GM21381 (cell line): ENCODE measurements at regions not wholly inside any gene's neighbourhood (a gene's known extent, or its start where the extent isn't known, plus 50 kb on each side); places are given as distances from the start of the nearest gene placed in this dataset.
"Not testable (repeated sequence)": the region's sequence is repeated elsewhere in the genome, so short reads cannot be mapped to it uniquely, and the experiment has no call there.

Experiments
- ATAC-seq: cut with Tn5 transposase; IDR thresholded peaks from one replicate; pipeline ENCODE4 v1.9.1; 2021; ENCODE audit warnings: mild to moderate bottlenecking, moderate library complexity; ENCODE audit not compliant: unreplicated experiment

DNA sequence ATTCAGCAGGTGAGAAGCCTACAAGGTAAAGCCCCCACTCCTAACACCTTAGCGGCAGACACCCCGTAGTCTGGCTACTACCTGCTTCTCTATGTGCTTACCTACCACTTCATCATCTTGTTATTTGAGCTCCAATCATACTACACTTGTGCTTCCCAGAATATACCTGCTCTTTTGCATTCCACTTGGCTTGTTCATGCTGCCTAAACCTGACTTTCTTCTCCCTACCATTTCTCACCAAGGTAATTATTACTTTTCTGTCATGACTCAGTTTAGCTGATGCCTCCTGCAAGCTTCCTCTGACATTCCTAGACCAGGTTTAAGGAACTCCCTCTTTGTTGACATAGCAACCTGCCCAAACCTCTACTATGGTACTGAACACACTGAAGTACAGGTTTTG, 495.6 kb upstream of the C1orf87 start:
- ATAC-seq, result no peak

GRCh38 chr1:60567256-60567655, 493.7 kb upstream of the C1orf87 start:
- ATAC-seq, result no peak

DNA sequence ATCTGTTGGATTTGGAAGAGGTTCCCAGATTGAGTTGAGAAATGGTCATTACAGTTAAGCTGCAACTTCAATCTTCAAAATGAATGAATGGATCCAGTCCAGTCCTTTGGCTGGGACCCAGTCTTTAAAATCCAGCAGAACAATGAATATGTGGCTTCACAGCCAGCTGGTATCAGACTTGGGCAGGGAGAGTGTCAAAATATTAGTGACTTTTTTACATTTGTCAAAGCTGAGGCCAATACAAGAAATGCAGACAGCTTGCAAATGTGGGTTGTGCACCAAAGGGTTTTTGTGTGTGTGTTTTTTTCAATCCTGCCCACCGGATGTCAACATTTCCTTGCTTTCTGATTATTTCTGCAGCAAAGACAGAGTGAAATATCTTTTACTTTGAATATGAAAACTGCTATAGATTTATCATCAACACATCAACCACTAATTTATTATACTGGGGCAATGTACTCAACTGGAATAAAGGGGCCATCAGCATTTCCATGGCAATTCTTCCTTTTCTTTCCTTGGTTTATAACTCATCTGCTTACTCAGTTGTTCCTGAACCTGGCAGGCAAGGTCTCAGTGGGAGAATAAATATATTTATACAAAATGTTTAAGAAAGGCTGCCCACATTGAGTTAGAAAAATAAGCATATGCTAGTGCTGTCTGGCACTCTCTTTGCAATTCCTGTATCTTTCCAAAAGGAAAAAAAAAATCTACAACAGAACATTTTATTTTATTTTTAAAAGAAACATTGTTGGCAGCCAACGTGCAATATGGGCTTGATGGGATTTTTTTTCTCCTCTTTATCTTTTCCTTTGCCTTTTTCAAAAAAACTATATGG, 491.6 kb upstream of the C1orf87 start:
- no peak for ATAC-seq

- no peak for ATAC-seq
Measured at GRCh38 chr1:60563777-60564535, 490.4 kb upstream of the C1orf87 start.

DNA sequence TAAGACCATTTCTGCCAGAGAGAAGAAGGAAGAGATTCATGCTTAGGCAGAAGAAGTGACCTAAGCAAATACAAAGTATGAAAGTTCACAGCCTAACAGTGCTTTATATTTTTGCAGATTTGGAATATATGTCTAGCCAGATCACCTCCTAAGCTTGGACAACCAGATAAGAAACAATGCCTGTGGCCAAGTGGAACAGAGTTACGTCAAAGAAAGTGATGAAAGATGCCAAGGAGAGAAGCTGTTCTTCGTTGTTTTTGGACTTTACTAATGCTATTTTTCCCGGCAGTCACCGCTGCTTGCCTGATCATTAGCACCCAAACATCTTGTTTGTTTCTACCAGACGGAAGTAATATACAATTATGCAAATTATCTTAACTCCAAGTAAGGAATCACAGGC, 489.2 kb upstream of the C1orf87 start:
- no peak for ATAC-seq

GRCh38 chr1:60560701-60561100, 487.1 kb upstream of the C1orf87 start:
- ATAC-seq, result no peak

DNA sequence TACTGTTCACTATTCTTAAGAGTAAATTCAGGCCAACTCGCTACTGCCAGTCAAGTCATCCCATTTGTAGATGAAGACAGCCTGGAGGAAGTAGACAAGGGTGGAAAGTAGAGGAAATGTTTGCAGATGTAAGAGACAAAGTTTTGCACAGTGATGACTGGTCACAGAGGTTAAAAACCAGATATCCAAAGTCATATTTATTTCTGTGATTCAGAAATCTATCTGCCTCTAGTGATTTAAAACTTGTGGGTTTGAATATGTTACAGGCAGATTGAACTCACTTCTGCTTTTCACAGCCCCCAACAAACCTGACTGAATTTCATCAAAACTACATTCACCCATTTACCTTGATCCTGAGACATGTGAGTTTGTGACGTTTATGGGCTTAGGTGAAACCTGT, 484.7 kb upstream of the C1orf87 start:
- no peak for ATAC-seq

- no peak for ATAC-seq
Measured at GRCh38 chr1:60553730-60554129, 480.2 kb upstream of the C1orf87 start.

- ATAC-seq, result no peak
Measured at GRCh38 chr1:60547821-60548220, 474.3 kb upstream of the C1orf87 start.

DNA sequence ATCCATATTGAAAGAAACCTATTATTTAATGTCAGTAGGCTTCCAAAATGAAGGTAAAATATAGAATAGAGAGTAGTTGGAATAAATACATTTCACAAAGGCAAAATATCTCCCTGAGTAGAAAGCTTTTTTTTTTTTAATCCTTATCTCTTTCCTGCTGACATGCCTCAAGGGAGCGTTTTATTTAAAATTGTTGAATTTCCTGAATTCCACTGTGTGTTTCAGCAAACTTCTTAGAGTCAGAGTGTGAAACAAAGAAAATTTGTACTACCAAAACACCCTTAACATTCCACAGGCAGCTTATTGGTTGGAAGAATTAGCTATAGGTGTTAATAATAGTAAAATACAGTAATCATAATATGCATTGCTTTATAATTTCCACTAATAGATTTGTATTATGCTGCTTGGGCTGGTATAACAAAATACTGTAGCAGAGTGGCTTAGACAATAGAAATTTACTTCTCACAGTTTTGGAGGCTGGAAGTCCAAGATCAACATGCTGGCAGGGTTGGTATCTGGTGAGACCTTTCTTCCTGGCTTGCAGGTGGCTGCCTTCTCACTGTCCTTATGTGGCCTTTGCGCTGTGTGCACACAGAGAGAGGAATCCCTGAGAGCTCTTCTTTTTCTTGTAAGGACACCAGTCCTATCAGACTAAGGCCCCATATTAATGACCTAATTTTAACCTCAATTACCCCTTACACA, 468.4 kb upstream of the C1orf87 start:
- no peak for ATAC-seq

- ATAC-seq, result no peak
Measured at GRCh38 chr1:60540141-60540540, 466.6 kb upstream of the C1orf87 start.

GRCh38 chr1:60535713-60536112, 462.1 kb upstream of the C1orf87 start:
- no peak for ATAC-seq

DNA sequence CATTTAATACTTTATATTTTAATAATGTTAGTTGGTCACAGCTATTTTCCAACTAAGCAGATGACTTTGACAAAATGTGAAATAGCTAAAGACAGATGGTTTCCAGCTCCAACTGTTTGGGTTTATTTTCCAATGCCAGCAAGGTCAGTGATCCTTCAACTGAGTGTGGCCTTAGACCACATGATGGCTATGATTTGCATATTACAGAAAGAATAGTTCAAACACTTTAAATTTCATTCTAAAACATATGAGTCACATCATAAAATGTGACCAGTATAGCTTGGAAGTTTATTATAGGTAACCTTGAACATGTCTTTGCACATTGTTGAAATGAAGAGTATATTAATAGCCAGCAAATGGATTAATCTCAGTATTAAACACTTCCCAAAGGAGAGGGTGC, 454.0 kb upstream of the C1orf87 start:
- no peak for ATAC-seq

- ATAC-seq, result no peak
Measured at GRCh38 chr1:60516996-60517395, 443.4 kb upstream of the C1orf87 start.

DNA sequence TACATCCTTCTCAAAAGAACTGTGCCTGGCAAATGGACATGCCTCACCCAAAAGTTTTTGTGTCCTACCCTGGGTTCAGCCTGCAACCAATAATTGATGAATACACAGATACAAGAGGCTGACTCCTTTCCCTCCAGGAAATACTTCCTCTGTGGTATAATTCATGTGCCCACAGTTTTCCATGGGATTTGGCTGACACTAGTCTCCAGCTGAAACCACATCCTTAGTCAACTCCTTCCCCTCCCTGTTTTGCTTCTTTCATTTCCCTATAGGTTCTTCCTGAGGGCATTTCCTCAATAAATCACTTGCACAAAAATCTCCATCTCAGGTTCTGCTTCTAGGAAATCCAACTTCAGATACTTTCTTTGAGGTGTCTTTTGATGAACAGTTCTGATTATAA, 436.6 kb upstream of the C1orf87 start:
- ATAC-seq, result no peak

- ATAC-seq, result no peak
Measured at GRCh38 chr1:60504206-60504840, 430.8 kb upstream of the C1orf87 start.

GRCh38 chr1:60503266-60503925, 429.8 kb upstream of the C1orf87 start:
- no peak for ATAC-seq

GRCh38 chr1:60502506-60502905, 428.9 kb upstream of the C1orf87 start:
- ATAC-seq, result no peak

GRCh38 chr1:60489916-60490480, 416.4 kb upstream of the C1orf87 start:
- not testable (repeated sequence) for ATAC-seq

GRCh38 chr1:60488847-60489246, 415.3 kb upstream of the C1orf87 start:
- ATAC-seq, result no peak
